Ascending aorta (tissue), 2 donors: ENCODE measurements at regions not wholly inside any gene's neighbourhood (a gene's known extent, or its start where the extent isn't known, plus 50 kb on each side); places are given as distances from the start of the nearest gene placed in this dataset.

Experiments
- DNase-seq, 2 donors: peaks; one replicate each; pipeline ENCODE4 v3.0.0-alpha.2; 2019; ENCODE audit warnings: low spot score in 2 of 2
- H3K27ac ChIP-seq, 2 donors: fragments of 200-600 bp; sonication (generic); one replicate each; pipeline ENCODE4 v1.5.1; 2016 to 2017; ENCODE audit warnings: mild to moderate bottlenecking in 1 of 2
- H3K27me3 ChIP-seq: fragments of 200-600 bp; sonication (generic); one replicate; pipeline ENCODE4 v1.5.1; 2017
- H3K36me3 ChIP-seq, 2 donors: fragments of 200-600 bp; sonication (generic); one replicate each; pipeline ENCODE4 v1.5.1; 2016
- H3K4me1 ChIP-seq, 2 donors: fragments of 200-600 bp; sonication (generic); one replicate each; pipeline ENCODE4 v1.5.1; 2016 to 2017; ENCODE audit warnings: mild to moderate bottlenecking in 1 of 2
- H3K4me3 ChIP-seq, 2 donors: fragments of 200-600 bp; sonication (generic); one replicate each; pipeline ENCODE4 v1.5.1; 2016 to 2017; ENCODE audit warnings: mild to moderate bottlenecking in 1 of 2
- H3K9me3 ChIP-seq, 2 donors: fragments of 200-600 bp; sonication (generic); one replicate each; pipeline ENCODE4 v1.5.1; 2016
- intact Hi-C: fragments of 100-400 bp; cut with DNase I; formaldehyde crosslinking; loops from one replicate; pipeline ENCODE4 v1.15.1; 2023
- TF ChIP-seq, protein P1 (sequence below), 3 experiments: fragments of 200-600 bp in 2 of 3; fragments of 450-650 bp in 1 of 3; sonication (generic) in 2 of 3; IDR thresholded peaks; one replicate each; pipeline ENCODE4 v1.5.1; 2016 to 2019; ENCODE audit warnings: antibody characterized with exemption in 3 of 3, mild to moderate bottlenecking in 1 of 3, moderate library complexity in 1 of 3

- Histone ChIP-seq H3K9me3 (peaks cover 0 to 3% of the 10 kb centered on the region in 2 donors), H3K4me1 (no peaks in the 10 kb centered on the region), H3K36me3 (no peaks in the 10 kb centered on the region), H3K27me3 (no peaks in the 10 kb centered on the region), H3K27ac (no peak overlapping the region), H3K4me3 (no peak overlapping the region)
- no peak for DNase-seq
- intact Hi-C loops: no loop called here
- TF ChIP-seq, protein P1, sequence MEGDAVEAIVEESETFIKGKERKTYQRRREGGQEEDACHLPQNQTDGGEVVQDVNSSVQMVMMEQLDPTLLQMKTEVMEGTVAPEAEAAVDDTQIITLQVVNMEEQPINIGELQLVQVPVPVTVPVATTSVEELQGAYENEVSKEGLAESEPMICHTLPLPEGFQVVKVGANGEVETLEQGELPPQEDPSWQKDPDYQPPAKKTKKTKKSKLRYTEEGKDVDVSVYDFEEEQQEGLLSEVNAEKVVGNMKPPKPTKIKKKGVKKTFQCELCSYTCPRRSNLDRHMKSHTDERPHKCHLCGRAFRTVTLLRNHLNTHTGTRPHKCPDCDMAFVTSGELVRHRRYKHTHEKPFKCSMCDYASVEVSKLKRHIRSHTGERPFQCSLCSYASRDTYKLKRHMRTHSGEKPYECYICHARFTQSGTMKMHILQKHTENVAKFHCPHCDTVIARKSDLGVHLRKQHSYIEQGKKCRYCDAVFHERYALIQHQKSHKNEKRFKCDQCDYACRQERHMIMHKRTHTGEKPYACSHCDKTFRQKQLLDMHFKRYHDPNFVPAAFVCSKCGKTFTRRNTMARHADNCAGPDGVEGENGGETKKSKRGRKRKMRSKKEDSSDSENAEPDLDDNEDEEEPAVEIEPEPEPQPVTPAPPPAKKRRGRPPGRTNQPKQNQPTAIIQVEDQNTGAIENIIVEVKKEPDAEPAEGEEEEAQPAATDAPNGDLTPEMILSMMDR (IDR thresholded peaks at IDR 0.05): no peak
Observed at GRCh38 chr11:23010790-23011335, 150.6 kb upstream of the CCDC179 start.

GRCh38 chr11:23012930-23013329 lies 152.7 kb upstream of the CCDC179 start:
- no peaks in the 10 kb centered on the region for H3K9me3 ChIP-seq
- no peaks in the 10 kb centered on the region for H3K4me1 ChIP-seq
- TF ChIP-seq, protein P1 (IDR thresholded peaks at IDR 0.05): no peak
- no peak overlapping the region for H3K27ac ChIP-seq
- no peak for DNase-seq
- no peaks in the 10 kb centered on the region for H3K27me3 ChIP-seq
- intact Hi-C loops: no loop called here
- no peak overlapping the region for H3K4me3 ChIP-seq
- no peaks in the 10 kb centered on the region for H3K36me3 ChIP-seq

- TF ChIP-seq, protein P1 (IDR thresholded peaks at IDR 0.05): no peak
- intact Hi-C loops: no loop called here
- H3K4me3 ChIP-seq: no peak overlapping the region
- no peaks in the 10 kb centered on the region for H3K9me3 ChIP-seq
- no peak overlapping the region for H3K27ac ChIP-seq
- DNase-seq: no peak
- no peaks in the 10 kb centered on the region for H3K27me3 ChIP-seq
- no peaks in the 10 kb centered on the region for H3K4me1 ChIP-seq
- H3K36me3 ChIP-seq: no peaks in the 10 kb centered on the region
Observed at GRCh38 chr11:23013509-23013908, 153.2 kb upstream of the CCDC179 start.

- H3K4me3 ChIP-seq: no peak overlapping the region
- intact Hi-C loops: no loop called here
- no peaks in the 10 kb centered on the region for H3K4me1 ChIP-seq
- no peaks in the 10 kb centered on the region for H3K9me3 ChIP-seq
- no peak overlapping the region for H3K27ac ChIP-seq
- TF ChIP-seq, protein P1 (IDR thresholded peaks at IDR 0.05): peak in 1 of 3 experiments; percentile 31
- H3K27me3 ChIP-seq: no peaks in the 10 kb centered on the region
- H3K36me3 ChIP-seq: no peaks in the 10 kb centered on the region
- DNase-seq: no peak
Observed at GRCh38 chr11:23021287-23021863, 161.1 kb upstream of the CCDC179 start.

DNA sequence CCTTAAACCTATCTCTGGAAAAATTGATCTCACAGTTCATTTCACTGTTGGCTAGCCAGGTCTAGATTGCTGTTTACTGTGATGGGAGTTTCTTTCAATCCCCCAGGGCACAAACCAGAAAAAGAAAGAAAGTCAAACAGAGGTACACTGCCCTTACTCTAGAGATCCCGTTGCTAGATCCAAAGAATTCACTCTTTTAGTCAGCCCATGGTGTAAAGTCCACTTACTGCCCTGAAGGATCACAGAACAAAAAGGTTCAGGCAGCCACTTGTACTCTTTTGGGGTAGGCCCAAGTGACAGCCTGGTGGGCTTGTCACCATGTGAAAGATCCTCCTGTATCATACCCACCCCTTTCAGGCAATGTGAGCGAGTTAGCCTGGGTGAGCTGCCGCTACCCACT lies 162.6 kb upstream of the CCDC179 start:
- H3K4me3 ChIP-seq: no peak overlapping the region
- intact Hi-C loops: no loop called here
- TF ChIP-seq, protein P1 (IDR thresholded peaks at IDR 0.05): no peak

More for the DNA sequence above, 162.6 kb upstream of the CCDC179 start:
- DNase-seq: no peak
- Histone ChIP-seq H3K9me3 (no peaks in the 10 kb centered on the region), H3K4me1 (no peaks in the 10 kb centered on the region), H3K36me3 (no peaks in the 10 kb centered on the region), H3K27ac (no peak overlapping the region), H3K27me3 (no peaks in the 10 kb centered on the region)
